ENCODE measurements at regions not wholly inside any gene's neighbourhood (a gene's known extent, or its start where the extent isn't known, plus 50 kb on each side); places are given as distances from the start of the nearest gene placed in this dataset.

GRCh38 chr7:157073949-157074624 lies 63.6 kb upstream of the MNX1 start (continued):
- no peak for TF ChIP-seq POLR2A (IDR thresholded peaks at IDR 0.05; ENCODE audit: control extremely low read depth in 1 of 2, low read depth in 2 of 2, low read length in 2 of 2)
- no peak for TF ChIP-seq SP1 (IDR thresholded peaks at IDR 0.05; ENCODE audit: low read depth, low read length)
- no peak for TF ChIP-seq POU5F1 (IDR thresholded peaks at IDR 0.05; ENCODE audit: low read depth, low read length)

Data from H1 (cell line).